Endodermal cell (in vitro differentiated cells): ENCODE measurements at regions not wholly inside any gene's neighbourhood (a gene's known extent, or its start where the extent isn't known, plus 50 kb on each side); places are given as distances from the start of the nearest gene placed in this dataset.

Source experiments
- DNase-seq: peaks from one replicate; pipeline ENCODE4 v3.0.0-alpha.2; 2017
- H3K27ac ChIP-seq: 2 replicates; pipeline ENCODE4 v1.5.1; 2013; ENCODE audit warnings: mild to moderate bottlenecking, low read depth, low read length, moderate library complexity
- H3K27me3 ChIP-seq: 2 replicates; pipeline ENCODE4 v1.6.1; 2013; ENCODE audit warnings: mild to moderate bottlenecking, low read length, moderate library complexity; ENCODE audit not compliant: insufficient read depth, control insufficient read depth, poor library complexity, severe bottlenecking
- H3K36me3 ChIP-seq: 2 replicates; pipeline ENCODE4 v1.7.0; 2013; ENCODE audit warnings: mild to moderate bottlenecking, low read length, moderate library complexity; ENCODE audit not compliant: control insufficient read depth, insufficient read depth
- H3K4me1 ChIP-seq: one replicate; pipeline ENCODE4 v1.7.0; 2013; ENCODE audit warnings: low read length; ENCODE audit not compliant: control insufficient read depth, insufficient read depth
- H3K4me3 ChIP-seq: 2 replicates; pipeline ENCODE4 v1.5.1; 2013; ENCODE audit warnings: mild to moderate bottlenecking, low read length, moderate library complexity
- H3K9ac ChIP-seq: 2 replicates; pipeline ENCODE4 v1.6.1; 2013; ENCODE audit warnings: mild to moderate bottlenecking, low read length, moderate library complexity; ENCODE audit not compliant: poor library complexity, severe bottlenecking; ENCODE audit errors: extremely low read depth
- H3K9me3 ChIP-seq: 2 replicates; pipeline ENCODE4 v1.6.1; 2013; ENCODE audit warnings: mild to moderate bottlenecking, low read length, moderate library complexity; ENCODE audit not compliant: control insufficient read depth
- H3K27ac Mint-ChIP-seq: 2 replicates; pipeline ENCODE4 v1.8.0; 2020; ENCODE audit warnings: mixed read lengths
- H3K27me3 Mint-ChIP-seq: 2 replicates; pipeline ENCODE4 v1.8.0; 2021; ENCODE audit warnings: mild to moderate bottlenecking, mixed read lengths; ENCODE audit not compliant: insufficient read depth
- H3K36me3 Mint-ChIP-seq: 2 replicates; pipeline ENCODE4 v1.8.0; 2020; ENCODE audit warnings: low read depth, mixed read lengths
- H3K4me1 Mint-ChIP-seq: 2 replicates; pipeline ENCODE4 v1.8.0; 2020; ENCODE audit warnings: mixed read lengths
- H3K4me3 Mint-ChIP-seq: 2 replicates; pipeline ENCODE4 v1.8.0; 2020; ENCODE audit warnings: mild to moderate bottlenecking, moderate library complexity, mixed read lengths
- H3K9me3 Mint-ChIP-seq: 2 replicates; pipeline ENCODE4 v1.8.0; 2020; ENCODE audit warnings: mild to moderate bottlenecking, mixed read lengths
- WGBS, 2 experiments: methylation state at CpG; one replicate each; pipeline versions ENCODE4 v1.1.5 to v1.1.7; 2013; ENCODE audit warnings: missing lambda C conversion rate in 2 of 2, mixed read lengths in 1 of 2; ENCODE audit not compliant: insufficient coverage in 1 of 2, insufficient read length in 1 of 2; 5-methylcytosine and 5-hydroxymethylcytosine counted together
- TF ChIP-seq, protein P1 (sequence below): fragments of 200-600 bp; sonication (generic); conservative IDR thresholded peaks from 2 replicates; pipeline ENCODE4 v1.5.0; 2021; ENCODE audit warnings: antibody characterized with exemption, mild to moderate bottlenecking

DNA sequence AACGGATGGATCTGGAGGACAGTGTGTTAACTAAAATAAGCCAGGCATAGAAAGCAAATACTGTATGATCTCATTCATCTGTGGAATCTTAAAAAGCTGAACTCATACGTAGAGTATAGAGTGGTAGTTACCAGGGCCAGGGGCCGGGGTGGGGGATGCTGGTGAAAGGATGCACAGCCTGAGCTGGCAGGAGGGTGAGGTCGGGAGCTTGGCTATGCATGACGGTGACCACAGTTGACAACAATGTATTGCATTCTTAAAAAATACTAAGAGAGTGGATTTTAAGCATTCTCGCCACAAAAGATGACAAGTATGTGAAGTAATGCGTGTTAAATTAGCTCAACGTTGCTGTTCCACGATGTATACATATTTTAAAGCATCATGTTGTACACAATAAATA lies 351.3 kb downstream of the TMEM121 start:
- H3K27me3 ChIP-seq: no peaks in the 10 kb centered on the region
- Mint-ChIP-seq H3K4me3 (no peak overlapping the region), H3K36me3 (no peaks in the 10 kb centered on the region), H3K27ac (no peak overlapping the region), H3K27me3 (no peaks in the 10 kb centered on the region), H3K4me1 (no peaks in the 10 kb centered on the region), H3K9me3 (peaks cover 91% of the 10 kb centered on the region)
- 82 to 83% methylated on average over 5 to 8 of the region's 9 CpGs for WGBS, 2 experiments
- no peaks in the 10 kb centered on the region for H3K36me3 ChIP-seq
- no peak for DNase-seq
- H3K4me3 ChIP-seq: no peak overlapping the region
- H3K27ac ChIP-seq: no peak overlapping the region
- no peak overlapping the region for H3K9ac ChIP-seq
- H3K4me1 ChIP-seq: no peaks in the 10 kb centered on the region
- peaks cover 40% of the 10 kb centered on the region for H3K9me3 ChIP-seq
- TF ChIP-seq, protein P1, sequence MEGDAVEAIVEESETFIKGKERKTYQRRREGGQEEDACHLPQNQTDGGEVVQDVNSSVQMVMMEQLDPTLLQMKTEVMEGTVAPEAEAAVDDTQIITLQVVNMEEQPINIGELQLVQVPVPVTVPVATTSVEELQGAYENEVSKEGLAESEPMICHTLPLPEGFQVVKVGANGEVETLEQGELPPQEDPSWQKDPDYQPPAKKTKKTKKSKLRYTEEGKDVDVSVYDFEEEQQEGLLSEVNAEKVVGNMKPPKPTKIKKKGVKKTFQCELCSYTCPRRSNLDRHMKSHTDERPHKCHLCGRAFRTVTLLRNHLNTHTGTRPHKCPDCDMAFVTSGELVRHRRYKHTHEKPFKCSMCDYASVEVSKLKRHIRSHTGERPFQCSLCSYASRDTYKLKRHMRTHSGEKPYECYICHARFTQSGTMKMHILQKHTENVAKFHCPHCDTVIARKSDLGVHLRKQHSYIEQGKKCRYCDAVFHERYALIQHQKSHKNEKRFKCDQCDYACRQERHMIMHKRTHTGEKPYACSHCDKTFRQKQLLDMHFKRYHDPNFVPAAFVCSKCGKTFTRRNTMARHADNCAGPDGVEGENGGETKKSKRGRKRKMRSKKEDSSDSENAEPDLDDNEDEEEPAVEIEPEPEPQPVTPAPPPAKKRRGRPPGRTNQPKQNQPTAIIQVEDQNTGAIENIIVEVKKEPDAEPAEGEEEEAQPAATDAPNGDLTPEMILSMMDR: no peak

DNA sequence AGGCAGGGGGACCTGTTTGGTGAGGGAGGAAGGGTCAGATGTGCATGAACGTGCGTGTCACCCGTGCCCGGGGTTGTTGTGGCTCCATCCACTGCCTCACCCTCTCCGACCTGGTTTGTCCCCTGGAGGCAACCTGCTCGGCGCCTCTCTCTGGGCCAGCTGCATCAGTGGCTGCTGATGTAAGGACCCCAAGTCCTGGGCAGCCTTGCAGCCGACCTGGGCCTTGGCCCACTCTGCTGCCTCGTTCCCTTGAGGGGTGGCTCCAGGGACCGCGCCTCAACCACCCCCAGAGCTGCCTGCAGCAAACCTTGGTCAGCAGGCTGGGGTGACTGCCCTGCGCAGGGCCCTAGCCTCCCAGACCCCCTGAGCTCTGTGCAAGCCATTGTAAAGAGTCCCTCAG lies 351.7 kb downstream of the TMEM121 start:
- no peaks in the 10 kb centered on the region for H3K36me3 ChIP-seq
- peaks cover 37% of the 10 kb centered on the region for H3K9me3 ChIP-seq
- no peaks in the 10 kb centered on the region for H3K36me3 Mint-ChIP-seq
- no peak overlapping the region for H3K27ac ChIP-seq
- peak; percentile 7 for DNase-seq
- no peak overlapping the region for H3K9ac ChIP-seq
- no peaks in the 10 kb centered on the region for H3K27me3 Mint-ChIP-seq
- H3K4me3 ChIP-seq: no peak overlapping the region
- H3K4me3 Mint-ChIP-seq: no peak overlapping the region
- H3K27ac Mint-ChIP-seq: no peak overlapping the region
- H3K27me3 ChIP-seq: no peaks in the 10 kb centered on the region
- H3K4me1 ChIP-seq: no peaks in the 10 kb centered on the region
- TF ChIP-seq, protein P1: no peak
- 64 to 83% methylated on average over 6 to 12 of the region's 12 CpGs for WGBS, 2 experiments
- no peaks in the 10 kb centered on the region for H3K4me1 Mint-ChIP-seq
- peaks cover 91% of the 10 kb centered on the region for H3K9me3 Mint-ChIP-seq

DNA sequence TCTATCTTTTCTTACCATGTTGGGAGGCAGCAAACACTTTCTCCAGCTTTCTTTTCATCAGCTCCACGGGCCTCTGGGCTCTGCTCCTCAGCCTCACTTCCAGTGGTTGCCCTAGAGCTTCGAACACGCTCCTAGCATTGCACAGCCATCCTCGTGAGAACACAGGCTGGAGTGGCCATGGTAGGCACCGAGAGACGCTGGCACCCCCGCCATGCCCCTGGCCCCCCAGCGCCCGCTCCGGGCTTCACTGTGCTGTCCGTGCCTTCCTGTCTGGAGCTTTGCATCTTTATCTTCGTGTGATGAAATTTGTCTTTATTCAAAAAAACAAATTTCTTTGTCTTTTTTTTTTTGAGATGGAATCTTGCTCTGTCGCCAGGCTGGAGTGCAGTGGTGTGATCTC lies 352.2 kb downstream of the TMEM121 start:
- H3K9me3 Mint-ChIP-seq: peaks cover 89% of the 10 kb centered on the region
- no peaks in the 10 kb centered on the region for H3K4me1 ChIP-seq
- no peaks in the 10 kb centered on the region for H3K36me3 ChIP-seq
- no peak overlapping the region for H3K9ac ChIP-seq
- no peaks in the 10 kb centered on the region for H3K27me3 ChIP-seq
- H3K4me3 Mint-ChIP-seq: no peak overlapping the region
- 79 to 86% methylated on average over 11 to 13 of the region's 13 CpGs for WGBS, 2 experiments
- peak; percentile 11 for DNase-seq
- no peak overlapping the region for H3K27ac ChIP-seq
- no peak overlapping the region for H3K27ac Mint-ChIP-seq
- no peaks in the 10 kb centered on the region for H3K27me3 Mint-ChIP-seq
- no peak overlapping the region for H3K4me3 ChIP-seq
- TF ChIP-seq, protein P1: no peak
- no peaks in the 10 kb centered on the region for H3K4me1 Mint-ChIP-seq
- peaks cover 33% of the 10 kb centered on the region for H3K9me3 ChIP-seq
- no peaks in the 10 kb centered on the region for H3K36me3 Mint-ChIP-seq
